Head of caudate nucleus (tissue), 42 donors: ENCODE measurements at regions not wholly inside any gene's neighbourhood (a gene's known extent, or its start where the extent isn't known, plus 50 kb on each side); places are given as distances from the start of the nearest gene placed in this dataset.
"Not testable (repeated sequence)": the region's sequence is repeated elsewhere in the genome, so short reads cannot be mapped to it uniquely, and the experiment has no call there.

ENCODE experiments used
- DNase-seq, 42 donors: peaks; one replicate each; pipeline versions ENCODE4 v3.0.0 to v3.0.0-alpha.2; 2020 to 2021; ENCODE audit warnings: mixed read lengths in 7 of 42
- intact Hi-C: fragments of 100-400 bp; cut with DNase I; formaldehyde crosslinking; loops from one replicate; pipeline ENCODE4 v1.15.0; 2022

- intact Hi-C loops = no loop called here
- no peak for DNase-seq
Measured at GRCh38 chr2:208984376-208985090, 439.3 kb upstream of the MAP2 start.

DNA sequence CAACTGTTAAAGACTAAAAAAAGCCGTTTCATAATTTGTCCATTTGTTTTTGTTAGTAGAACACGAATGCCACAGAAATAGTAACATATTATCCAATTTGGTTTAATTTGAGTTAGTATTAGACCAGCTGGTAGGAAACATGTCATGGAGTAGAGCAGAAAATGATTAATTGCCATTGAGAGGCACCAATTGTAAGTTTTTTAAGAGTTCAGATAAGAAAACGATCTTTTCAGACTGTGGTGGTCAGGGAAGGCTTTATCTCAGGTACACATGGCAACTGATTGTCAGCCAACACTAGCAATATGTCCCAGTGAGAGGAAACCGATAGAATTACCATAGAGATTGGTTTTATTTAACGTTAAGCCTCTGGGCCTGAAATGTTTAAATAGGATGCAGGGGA is 438.2 kb upstream of the MAP2 start:
- DNase-seq = no peak
- intact Hi-C loops = no loop called here

- no peak for DNase-seq
Measured at GRCh38 chr2:208990716-208991115, 433.1 kb upstream of the MAP2 start.

DNA sequence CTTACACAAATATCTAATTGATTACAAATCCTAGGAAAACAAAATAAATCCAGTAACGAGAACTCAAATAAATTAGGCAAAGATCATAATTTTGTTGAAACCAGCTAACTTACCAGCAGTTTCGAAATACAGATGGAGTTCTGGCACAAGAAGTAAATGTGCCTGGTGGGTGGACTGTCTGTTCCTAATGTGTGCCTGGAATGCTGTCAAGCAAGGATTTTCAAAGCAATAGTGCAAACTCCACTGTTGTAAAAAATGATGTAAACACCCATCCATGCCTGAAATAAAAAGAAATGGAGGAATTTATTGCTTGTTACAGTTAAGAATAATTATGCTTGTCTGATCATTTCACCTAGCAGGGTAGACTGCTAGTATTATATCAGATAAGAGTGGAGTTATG is 423.9 kb upstream of the MAP2 start:
- intact Hi-C loops = no loop called here
- peak in 3 of 42 donors; percentile 3 to 26 (median 12) for DNase-seq

More at GRCh38 chr2:208990716-208991115, 433.1 kb upstream of the MAP2 start:
- intact Hi-C loops = no loop called here

GRCh38 chr2:209002054-209002453 is 421.8 kb upstream of the MAP2 start:
- intact Hi-C loops = no loop called here
- DNase-seq = no peak

GRCh38 chr2:209005371-209005770 is 418.5 kb upstream of the MAP2 start:
- intact Hi-C loops = no loop called here
- no peak for DNase-seq

DNA sequence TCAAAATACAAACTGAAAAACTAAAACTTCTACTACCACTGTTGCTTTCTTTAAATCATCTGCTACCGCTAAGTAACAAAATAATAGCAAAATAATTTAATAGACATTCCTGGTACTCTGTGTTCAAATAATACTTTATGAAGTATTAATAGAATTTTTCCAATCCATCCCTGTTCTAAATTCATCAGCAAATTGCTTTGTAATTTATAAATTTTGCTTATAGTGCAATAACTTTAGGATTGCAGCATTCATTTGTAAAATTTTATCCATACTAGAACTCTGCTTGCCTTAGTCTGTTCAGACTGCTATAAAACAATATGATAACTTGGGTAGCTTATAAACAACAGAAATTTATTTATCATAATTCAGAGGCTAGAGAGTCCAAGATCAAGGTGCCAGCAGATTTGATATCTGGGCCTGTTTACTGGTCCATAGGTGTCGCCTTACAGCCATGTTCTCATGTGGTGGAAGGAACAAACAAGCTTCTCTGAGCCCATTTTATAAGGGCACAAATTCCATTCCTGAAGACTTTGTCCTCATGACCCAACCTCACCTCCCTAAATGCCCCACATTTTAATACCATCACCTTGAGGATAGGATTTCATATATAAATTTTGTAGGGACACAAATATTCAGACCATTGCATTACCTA is 415.1 kb upstream of the MAP2 start:
- intact Hi-C loops = no loop called here
- DNase-seq = no peak

DNA sequence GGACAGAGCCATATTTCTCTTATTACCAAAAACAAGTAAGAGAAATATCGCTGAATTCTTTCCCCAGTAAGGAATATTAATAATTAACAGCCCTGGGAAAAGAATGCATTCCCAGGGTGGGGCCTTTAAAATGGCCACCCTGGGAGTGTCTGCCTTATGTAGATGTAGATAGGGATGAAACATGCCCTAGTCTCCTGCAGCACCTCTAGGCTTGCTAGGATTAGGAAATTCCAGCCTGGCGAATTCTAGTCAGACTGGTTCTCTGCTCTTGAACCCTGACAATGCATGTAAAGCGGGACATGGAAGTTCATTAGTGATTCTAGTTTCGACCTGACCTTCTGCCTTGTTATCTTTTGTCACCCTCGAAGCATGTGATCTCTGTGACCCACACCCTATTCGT is 405.2 kb upstream of the MAP2 start:
- DNase-seq, intact Hi-C loops: not testable (repeated sequence)

- intact Hi-C loops = no loop called here
- DNase-seq = no peak
Measured at GRCh38 chr2:209029249-209029648, 394.6 kb upstream of the MAP2 start.

GRCh38 chr2:209044307-209044706 is 379.5 kb upstream of the MAP2 start:
- intact Hi-C loops = no loop called here
- DNase-seq = no peak

- DNase-seq = no peak
- intact Hi-C loops = no loop called here
Measured at GRCh38 chr2:209046163-209046562, 377.7 kb upstream of the MAP2 start.

GRCh38 chr2:209049608-209050007 is 374.2 kb upstream of the MAP2 start:
- intact Hi-C loops = no loop called here
- no peak for DNase-seq

DNA sequence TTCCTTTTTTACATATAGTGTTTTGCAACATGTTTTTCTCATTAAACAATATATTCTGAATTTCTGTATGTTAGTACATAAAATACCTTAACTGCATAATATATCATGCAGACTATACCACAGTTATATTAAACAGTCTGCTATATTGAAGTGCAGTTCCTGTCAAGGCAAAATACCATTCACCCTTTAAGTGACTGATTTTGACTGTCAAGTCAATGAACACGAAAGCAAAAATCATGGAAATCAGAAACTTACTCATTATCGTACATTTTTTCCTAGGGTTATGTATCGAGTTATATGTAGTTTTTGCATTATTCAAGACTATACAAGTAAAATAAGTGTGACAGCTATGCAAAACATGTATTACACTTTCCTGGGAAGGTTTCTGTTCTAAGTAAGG is 361.6 kb upstream of the MAP2 start:
- intact Hi-C loops = no loop called here

GRCh38 chr2:209070262-209070661 is 353.6 kb upstream of the MAP2 start:
- intact Hi-C loops = no loop called here
- DNase-seq = no peak

More for the DNA sequence above, 361.6 kb upstream of the MAP2 start:
- DNase-seq = no peak

GRCh38 chr2:209073151-209073550 is 350.7 kb upstream of the MAP2 start:
- intact Hi-C loops = no loop called here

DNA sequence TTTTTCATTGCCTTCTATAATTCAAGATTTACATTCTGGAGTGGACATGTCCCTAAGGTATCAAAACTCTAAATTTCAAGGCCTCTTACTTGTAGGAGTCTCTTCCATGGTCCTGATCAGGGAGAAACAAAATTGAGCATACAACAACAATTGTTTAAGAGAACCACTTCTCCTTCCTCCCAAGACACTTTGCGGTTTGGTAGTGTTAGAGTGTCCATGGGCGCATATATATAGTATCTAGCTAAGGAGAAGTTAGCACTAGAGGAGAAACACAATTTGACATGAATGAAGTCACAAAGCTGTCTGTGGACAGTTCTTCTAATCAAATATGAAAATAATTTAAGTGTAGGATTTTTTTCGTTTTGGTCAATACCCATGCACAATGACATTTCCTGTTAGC is 349.1 kb upstream of the MAP2 start:
- intact Hi-C loops = no loop called here
- DNase-seq = no peak

More at GRCh38 chr2:209073151-209073550, 350.7 kb upstream of the MAP2 start:
- DNase-seq = no peak

DNA sequence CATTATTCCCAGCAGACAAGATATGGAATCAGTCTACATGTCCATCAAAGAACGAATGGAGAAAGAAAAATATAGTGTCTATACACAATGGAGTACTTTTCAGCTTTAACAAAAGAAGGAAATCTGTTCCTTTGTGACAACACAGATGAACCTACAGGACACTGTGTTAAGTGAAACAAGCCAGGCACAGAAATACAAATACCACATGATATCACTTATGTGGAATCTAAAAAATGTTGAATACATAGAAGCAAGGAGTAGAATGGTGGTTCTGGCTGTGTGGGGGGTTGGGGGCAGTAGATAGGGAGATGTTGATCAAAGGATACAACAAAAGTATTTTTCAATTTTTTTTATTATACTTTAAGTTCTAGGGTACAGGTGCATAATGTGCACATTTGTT is 347.7 kb upstream of the MAP2 start:
- no peak for DNase-seq
- intact Hi-C loops = no loop called here

- DNase-seq = no peak
- intact Hi-C loops = no loop called here
Measured at GRCh38 chr2:209086761-209087160, 337.1 kb upstream of the MAP2 start.

DNA sequence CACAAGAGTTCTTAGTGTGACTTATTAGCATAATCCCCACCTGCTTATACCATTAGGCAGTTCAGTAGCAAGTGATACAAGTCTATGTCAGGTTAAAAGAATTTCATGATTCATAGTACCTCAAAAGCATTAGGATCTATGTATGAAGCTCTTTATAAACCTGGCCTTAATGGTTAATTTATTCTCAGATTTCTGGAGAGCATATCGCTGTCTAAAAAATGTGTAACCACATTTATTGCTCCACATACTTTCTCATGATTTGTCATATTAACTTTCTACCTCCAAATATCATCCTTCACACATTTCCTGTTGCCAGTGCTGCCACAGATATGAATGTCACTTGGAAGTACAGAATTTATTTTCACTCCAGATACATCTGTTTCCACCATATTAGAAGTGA is 332.8 kb upstream of the MAP2 start:
- no peak for DNase-seq
- intact Hi-C loops = no loop called here

DNA sequence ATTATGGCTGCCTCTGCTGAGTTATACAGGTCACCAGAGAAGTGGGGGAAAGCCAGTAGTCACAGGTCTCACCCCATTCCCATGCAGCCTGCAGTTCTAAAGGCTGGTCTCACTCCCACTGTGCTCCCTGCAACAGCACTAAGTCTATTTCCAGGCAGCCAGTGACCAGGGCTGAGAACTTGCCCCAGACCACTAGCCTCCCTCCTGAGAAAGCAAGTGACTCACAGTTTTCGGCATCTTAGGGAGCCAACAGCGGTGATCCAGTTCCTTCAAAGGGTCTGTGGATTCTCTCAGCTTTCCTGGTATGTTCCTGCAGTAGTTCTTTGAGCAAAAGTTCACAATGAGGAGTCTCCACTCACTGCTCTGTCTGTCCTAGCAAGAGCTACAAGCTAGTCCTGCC is 329.6 kb upstream of the MAP2 start:
- intact Hi-C loops = no loop called here
- no peak for DNase-seq

DNA sequence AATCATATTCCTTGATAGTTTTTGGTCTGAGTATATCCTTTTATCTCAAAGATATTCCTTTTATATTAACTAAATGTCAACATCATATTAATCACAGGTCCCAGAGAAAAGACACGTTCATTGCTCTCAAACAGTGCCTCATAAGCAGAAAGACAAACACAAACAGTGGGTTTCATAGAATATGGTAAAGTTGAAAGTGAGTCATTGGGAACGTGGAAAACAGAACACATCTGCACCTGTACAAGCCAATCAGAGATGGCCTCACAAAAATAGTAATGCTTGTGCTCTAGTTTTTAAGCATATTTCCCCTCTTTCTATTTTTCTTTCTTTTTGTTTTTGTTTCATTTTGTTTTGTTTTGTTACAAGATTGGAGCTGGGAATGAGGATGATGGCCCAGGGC is 328.4 kb upstream of the MAP2 start:
- no peak for DNase-seq
- intact Hi-C loops = no loop called here
